Upper lobe of right lung (tissue), 1 donor: ENCODE measurements at regions not wholly inside any gene's neighbourhood (a gene's known extent, or its start where the extent isn't known, plus 50 kb on each side); places are given as distances from the start of the nearest gene placed in this dataset.
"Not testable (repeated sequence)": the region's sequence is repeated elsewhere in the genome, so short reads cannot be mapped to it uniquely, and the experiment has no call there.

ENCODE experiments used
- ATAC-seq: fragments of 200-7000 bp; cut with Tn5 transposase; one replicate; pipeline ENCODE4 v1.9.1; 2020; ENCODE audit warnings: mild to moderate bottlenecking, moderate library complexity
- DNase-seq: peaks from one replicate; pipeline ENCODE4 v3.0.0-alpha.2; 2020
- H3K27ac ChIP-seq: fragments of 200-600 bp; one replicate; pipeline ENCODE4 v1.8.0; 2022
- H3K27me3 ChIP-seq: fragments of 200-600 bp; one replicate; pipeline ENCODE4 v1.8.0; 2022; ENCODE audit warnings: mild to moderate bottlenecking
- H3K36me3 ChIP-seq: fragments of 200-600 bp; one replicate; pipeline ENCODE4 v1.8.0; 2022
- H3K4me1 ChIP-seq: fragments of 200-600 bp; one replicate; pipeline ENCODE4 v1.8.0; 2022
- H3K4me3 ChIP-seq: fragments of 200-600 bp; one replicate; pipeline ENCODE4 v1.8.0; 2022; ENCODE audit warnings: mild to moderate bottlenecking
- H3K9me3 ChIP-seq: fragments of 200-600 bp; one replicate; pipeline ENCODE4 v1.8.0; 2022
- CTCF ChIP-seq: fragments of 200-600 bp; IDR thresholded peaks from one replicate; pipeline ENCODE4 v1.8.0; 2022; ENCODE audit warnings: antibody characterized with exemption
- intact Hi-C: fragments of 100-400 bp; cut with DNase I; formaldehyde crosslinking; loops from one replicate; pipeline ENCODE4 v1.11.0; 2022
- donor health status: DM: no; HTN: yes; CAD: no; lungs with severe emphysema.

- Histone ChIP-seq H3K27me3 (no peaks in the 10 kb centered on the region), H3K4me3 (no peak overlapping the region), H3K27ac (no peak overlapping the region), H3K36me3 (no peaks in the 10 kb centered on the region), H3K9me3 (peaks cover 7% of the 10 kb centered on the region), H3K4me1 (no peaks in the 10 kb centered on the region)
- TF ChIP-seq CTCF, result no peak
- DNase-seq, result no peak
- intact Hi-C loops, result no loop called here
- ATAC-seq, result no peak
Measured at GRCh38 chr15:36152936-36153335, 426.5 kb upstream of the CDIN1 start.

GRCh38 chr15:36156879-36157427 is 422.5 kb upstream of the CDIN1 start:
- Histone ChIP-seq H3K4me3 (no peak overlapping the region), H3K9me3 (no peaks in the 10 kb centered on the region), H3K36me3 (no peaks in the 10 kb centered on the region), H3K27ac (no peak overlapping the region), H3K27me3 (no peaks in the 10 kb centered on the region), H3K4me1 (no peaks in the 10 kb centered on the region)
- intact Hi-C loops, result no loop called here
- DNase-seq (no peak), ATAC-seq (peak; percentile 27)
- no peak for TF ChIP-seq CTCF

- ATAC-seq, result no peak
- DNase-seq, result no peak
- Histone ChIP-seq H3K4me1 (no peaks in the 10 kb centered on the region), H3K27ac (no peak overlapping the region), H3K9me3 (no peaks in the 10 kb centered on the region), H3K27me3 (no peaks in the 10 kb centered on the region), H3K4me3 (no peak overlapping the region), H3K36me3 (no peaks in the 10 kb centered on the region)
- intact Hi-C loops, result no loop called here
- no peak for TF ChIP-seq CTCF
Measured at GRCh38 chr15:36160351-36160750, 419.1 kb upstream of the CDIN1 start.

GRCh38 chr15:36161108-36161507 is 418.3 kb upstream of the CDIN1 start:
- Histone ChIP-seq H3K27ac (no peak overlapping the region), H3K36me3 (no peaks in the 10 kb centered on the region), H3K4me3 (no peak overlapping the region), H3K4me1 (no peaks in the 10 kb centered on the region), H3K9me3 (no peaks in the 10 kb centered on the region), H3K27me3 (no peaks in the 10 kb centered on the region)
- no peak for DNase-seq
- intact Hi-C loops, result no loop called here
- no peak for TF ChIP-seq CTCF
- ATAC-seq, result no peak

- peak; percentile 62 for ATAC-seq
- H3K36me3 ChIP-seq, result no peaks in the 10 kb centered on the region
- no peaks in the 10 kb centered on the region for H3K4me1 ChIP-seq
- no peaks in the 10 kb centered on the region for H3K9me3 ChIP-seq
- DNase-seq, result no peak
- intact Hi-C loops, result no loop called here
- H3K4me3 ChIP-seq, result no peak overlapping the region
- no peak for TF ChIP-seq CTCF
- H3K27me3 ChIP-seq, result no peaks in the 10 kb centered on the region
- no peak overlapping the region for H3K27ac ChIP-seq
Measured at GRCh38 chr15:36161771-36162212, 417.6 kb upstream of the CDIN1 start.

- H3K27ac ChIP-seq, H3K9me3 ChIP-seq, DNase-seq, H3K36me3 ChIP-seq, intact Hi-C loops, H3K4me1 ChIP-seq, ATAC-seq, H3K27me3 ChIP-seq, H3K4me3 ChIP-seq: not testable (repeated sequence)
Measured at GRCh38 chr15:36163983-36164382, 415.4 kb upstream of the CDIN1 start.
